ENCODE measurements at regions not wholly inside any gene's neighbourhood (a gene's known extent, or its start where the extent isn't known, plus 50 kb on each side); places are given as distances from the start of the nearest gene placed in this dataset.

GRCh38 chrY:7703578-7704140, 792.1 kb upstream of the AMELY start:
- Histone ChIP-seq H3K36me3 (replicated peaks; ENCODE audit: low read depth, low read length) (no peaks in the 10 kb centered on the region), H3K4me2 (ENCODE audit: low read length) (no peak overlapping the region), H2AFZ (ENCODE audit: low read depth, low read length) (no peak overlapping the region), H3K4me1 (ENCODE audit: low read length) (no peaks in the 10 kb centered on the region), H3K79me2 (ENCODE audit: low read length) (no peaks in the 10 kb centered on the region), H3K27me3 (ENCODE audit: low read depth, low read length) (no peaks in the 10 kb centered on the region), H3K9ac (ENCODE audit: low read length) (no peak overlapping the region), H4K20me1 (ENCODE audit: insufficient read depth, low read length) (no peaks in the 10 kb centered on the region), H3K9me3 (ENCODE audit: insufficient read depth, low read length) (no peaks in the 10 kb centered on the region), H3K27ac (ENCODE audit: low read length) (no peak overlapping the region), H3K4me3 (ENCODE audit: low read length) (no peak overlapping the region)
- no peak for TF ChIP-seq EZH2phosphoT487 (IDR thresholded peaks at IDR 0.05; ENCODE audit: low read depth)
- no peak for TF ChIP-seq CTCF (IDR thresholded peaks at IDR 0.05; ENCODE audit: low read depth, low read length)

- H3K4me2 ChIP-seq (ENCODE audit: low read length) = no peak overlapping the region
- no peaks in the 10 kb centered on the region for H3K79me2 ChIP-seq (ENCODE audit: low read length)
- no peaks in the 10 kb centered on the region for H3K4me1 ChIP-seq (ENCODE audit: low read length)
- no peak overlapping the region for H3K4me3 ChIP-seq (ENCODE audit: low read length)
- no peak overlapping the region for H3K9ac ChIP-seq (ENCODE audit: low read length)
- H3K9me3 ChIP-seq (ENCODE audit: insufficient read depth, low read length) = no peaks in the 10 kb centered on the region
- H3K27ac ChIP-seq (ENCODE audit: low read length) = no peak overlapping the region
- H3K27me3 ChIP-seq (ENCODE audit: low read depth, low read length) = no peaks in the 10 kb centered on the region
- no peaks in the 10 kb centered on the region for H4K20me1 ChIP-seq (ENCODE audit: insufficient read depth, low read length)
- no peaks in the 10 kb centered on the region for H3K36me3 ChIP-seq (replicated peaks; ENCODE audit: low read depth, low read length)
- no peak overlapping the region for H2AFZ ChIP-seq (ENCODE audit: low read depth, low read length)
- no peak for TF ChIP-seq EZH2phosphoT487 (IDR thresholded peaks at IDR 0.05; ENCODE audit: low read depth)
- TF ChIP-seq CTCF (IDR thresholded peaks at IDR 0.05; ENCODE audit: low read depth, low read length) = no peak
Measured at GRCh38 chrY:7702481-7702880, 790.9 kb upstream of the AMELY start.

GRCh38 chrY:7701676-7702075, 790.1 kb upstream of the AMELY start:
- no peaks in the 10 kb centered on the region for H3K36me3 ChIP-seq (replicated peaks; ENCODE audit: low read depth, low read length)
- H4K20me1 ChIP-seq (ENCODE audit: insufficient read depth, low read length) = no peaks in the 10 kb centered on the region
- H2AFZ ChIP-seq (ENCODE audit: low read depth, low read length) = no peak overlapping the region
- no peaks in the 10 kb centered on the region for H3K4me1 ChIP-seq (ENCODE audit: low read length)
- H3K27ac ChIP-seq (ENCODE audit: low read length) = no peak overlapping the region
- no peaks in the 10 kb centered on the region for H3K27me3 ChIP-seq (ENCODE audit: low read depth, low read length)
- no peak overlapping the region for H3K9ac ChIP-seq (ENCODE audit: low read length)
- H3K79me2 ChIP-seq (ENCODE audit: low read length) = no peaks in the 10 kb centered on the region
- H3K4me2 ChIP-seq (ENCODE audit: low read length) = no peak overlapping the region
- no peak overlapping the region for H3K4me3 ChIP-seq (ENCODE audit: low read length)
- no peak for TF ChIP-seq EZH2phosphoT487 (IDR thresholded peaks at IDR 0.05; ENCODE audit: low read depth)
- no peak for TF ChIP-seq CTCF (IDR thresholded peaks at IDR 0.05; ENCODE audit: low read depth, low read length)
- H3K9me3 ChIP-seq (ENCODE audit: insufficient read depth, low read length) = no peaks in the 10 kb centered on the region

- TF ChIP-seq EZH2phosphoT487 (IDR thresholded peaks at IDR 0.05; ENCODE audit: low read depth) (no peak), CTCF (IDR thresholded peaks at IDR 0.05; ENCODE audit: low read depth, low read length) (no peak)
- H3K36me3 ChIP-seq (replicated peaks; ENCODE audit: low read depth, low read length) = no peaks in the 10 kb centered on the region
- H2AFZ ChIP-seq (ENCODE audit: low read depth, low read length) = no peak overlapping the region
- H3K9me3 ChIP-seq (ENCODE audit: insufficient read depth, low read length) = no peaks in the 10 kb centered on the region
- H3K4me2 ChIP-seq (ENCODE audit: low read length) = no peak overlapping the region
- no peak overlapping the region for H3K27ac ChIP-seq (ENCODE audit: low read length)
- no peaks in the 10 kb centered on the region for H3K79me2 ChIP-seq (ENCODE audit: low read length)
- no peaks in the 10 kb centered on the region for H3K27me3 ChIP-seq (ENCODE audit: low read depth, low read length)
- H4K20me1 ChIP-seq (ENCODE audit: insufficient read depth, low read length) = no peaks in the 10 kb centered on the region
- no peak overlapping the region for H3K4me3 ChIP-seq (ENCODE audit: low read length)
- H3K4me1 ChIP-seq (ENCODE audit: low read length) = no peaks in the 10 kb centered on the region
- H3K9ac ChIP-seq (ENCODE audit: low read length) = no peak overlapping the region
Measured at GRCh38 chrY:7697506-7697905, 786.0 kb upstream of the AMELY start.

Measured in OCI-LY3 (cell line).